Memory B cell (primary cell): ENCODE measurements at regions not wholly inside any gene's neighbourhood (a gene's known extent, or its start where the extent isn't known, plus 50 kb on each side); places are given as distances from the start of the nearest gene placed in this dataset.

Experiments used
- ATAC-seq: fragments of 150-1000 bp; cut with Tn5 transposase; 2 replicates; pipeline ENCODE4 v1.10.0; 2021; ENCODE audit warnings: low read depth, mild to moderate bottlenecking, moderate library complexity
- DNase-seq, 2 donors: peaks; one replicate each; pipeline ENCODE4 v3.0.0; 2022; ENCODE audit warnings: low spot score in 2 of 2
- H3K27ac Mint-ChIP-seq: one replicate; pipeline ENCODE4 v1.8.0; 2022; ENCODE audit warnings: mild to moderate bottlenecking, moderate library complexity, mixed read lengths
- H3K27me3 Mint-ChIP-seq: one replicate; pipeline ENCODE4 v1.8.0; 2022; ENCODE audit warnings: mixed read lengths
- H3K36me3 Mint-ChIP-seq: one replicate; pipeline ENCODE4 v1.8.0; 2022; ENCODE audit warnings: mild to moderate bottlenecking, mixed read lengths
- H3K4me1 Mint-ChIP-seq: one replicate; pipeline ENCODE4 v1.8.0; 2022; ENCODE audit warnings: mixed read lengths
- H3K4me3 Mint-ChIP-seq: one replicate; pipeline ENCODE4 v1.8.0; 2022; ENCODE audit warnings: mild to moderate bottlenecking, moderate library complexity, mixed read lengths
- H3K9me3 Mint-ChIP-seq: one replicate; pipeline ENCODE4 v1.8.0; 2022; ENCODE audit warnings: mixed read lengths

DNA sequence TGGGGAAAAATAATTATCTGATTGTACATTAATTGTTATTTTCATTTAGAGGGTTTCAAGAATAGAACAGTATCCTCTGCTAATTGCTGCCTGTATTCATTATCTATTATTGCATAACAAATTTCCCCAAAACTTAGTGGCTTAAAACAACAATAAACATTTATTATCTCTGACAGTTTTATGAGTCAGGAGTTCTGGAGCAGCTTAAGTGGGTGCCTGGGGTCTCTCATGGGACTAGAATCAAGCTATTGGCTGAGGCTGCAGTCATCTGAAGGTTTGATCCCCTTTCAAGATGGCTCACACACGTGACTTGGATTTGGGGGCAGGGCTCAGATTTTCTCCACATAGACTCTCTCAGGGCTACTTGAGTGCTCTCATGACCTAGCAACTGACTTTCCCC lies 98.1 kb upstream of the JADE1 start:
- peaks cover 7% of the 10 kb centered on the region for H3K27me3 Mint-ChIP-seq
- no peaks in the 10 kb centered on the region for H3K9me3 Mint-ChIP-seq
- no peak for DNase-seq
- no peaks in the 10 kb centered on the region for H3K36me3 Mint-ChIP-seq
- no peak overlapping the region for H3K27ac Mint-ChIP-seq
- no peak for ATAC-seq
- no peak overlapping the region for H3K4me3 Mint-ChIP-seq
- H3K4me1 Mint-ChIP-seq = peaks cover 4% of the 10 kb centered on the region

DNA sequence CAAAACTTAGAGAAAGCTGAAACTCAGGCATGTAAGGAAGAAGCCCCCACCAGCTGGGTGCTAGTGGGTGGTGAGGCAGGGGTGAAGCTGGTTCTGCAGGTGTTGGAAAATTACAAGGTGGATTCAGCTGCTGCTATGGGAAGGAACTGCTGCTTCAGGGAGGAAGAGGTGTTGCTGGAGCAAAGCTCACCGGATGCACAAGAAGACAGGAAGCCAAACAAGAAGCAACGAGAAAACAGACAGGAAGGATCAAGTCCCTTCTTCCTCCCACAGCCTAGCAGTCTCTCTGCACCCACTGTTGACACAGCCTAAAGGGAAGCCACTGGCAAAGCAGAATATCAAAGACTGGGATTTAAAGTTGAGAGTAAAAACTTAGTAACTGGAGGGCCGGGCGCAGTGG lies 100.2 kb upstream of the JADE1 start:
- no peak overlapping the region for H3K27ac Mint-ChIP-seq
- H3K9me3 Mint-ChIP-seq = no peaks in the 10 kb centered on the region

DNA sequence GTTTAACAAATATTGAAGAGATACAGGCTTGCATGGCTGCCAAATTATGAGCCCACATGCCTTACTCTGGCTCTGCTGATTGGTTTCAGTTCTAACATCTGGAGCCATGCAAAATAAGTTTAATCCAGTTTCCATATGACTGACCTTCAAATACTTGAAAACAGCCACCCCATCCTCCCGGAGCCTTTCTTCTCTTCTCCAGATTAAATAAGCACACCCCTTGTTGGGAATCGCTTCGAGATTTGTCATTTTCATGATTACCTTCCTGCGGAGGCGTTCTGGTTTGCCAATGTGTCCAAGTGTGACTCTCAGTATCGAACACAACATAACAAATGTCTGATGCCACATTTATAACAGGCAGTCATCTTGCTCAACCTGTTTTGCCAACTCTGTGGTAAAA lies 101.6 kb upstream of the JADE1 start:
- Mint-ChIP-seq H3K4me1 (peaks cover 4% of the 10 kb centered on the region), H3K27me3 (peaks cover 6% of the 10 kb centered on the region)

More for the DNA sequence above, 100.2 kb upstream of the JADE1 start:
- peaks cover 3% of the 10 kb centered on the region for H3K27me3 Mint-ChIP-seq
- H3K4me1 Mint-ChIP-seq = peaks cover 4% of the 10 kb centered on the region
- H3K4me3 Mint-ChIP-seq = no peak overlapping the region
- no peaks in the 10 kb centered on the region for H3K36me3 Mint-ChIP-seq
- ATAC-seq (no peak), DNase-seq (no peak)

DNA sequence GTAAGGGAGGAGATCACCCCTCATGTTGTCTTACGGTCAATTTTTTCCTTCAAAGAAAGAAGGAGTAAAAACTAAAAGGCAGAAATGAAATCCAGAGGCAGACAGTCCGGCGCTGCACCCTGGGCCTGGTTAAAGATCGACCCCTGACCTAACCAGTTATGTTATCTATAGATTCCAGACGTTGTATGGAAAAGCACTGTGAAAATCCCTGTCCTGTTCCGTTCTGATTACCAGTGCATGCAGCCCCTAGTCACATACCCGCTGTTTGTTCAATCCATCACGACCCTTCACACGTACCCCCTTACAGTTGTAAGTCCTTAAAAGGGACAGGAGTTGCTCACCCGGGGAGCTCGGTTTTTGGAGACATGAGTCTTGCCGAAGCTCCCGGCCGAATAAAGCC lies 105.6 kb upstream of the JADE1 start:
- DNase-seq (no peak), ATAC-seq (no peak)
- Mint-ChIP-seq H3K9me3 (peaks cover 2% of the 10 kb centered on the region), H3K4me1 (no peaks in the 10 kb centered on the region), H3K27ac (no peak overlapping the region), H3K4me3 (no peak overlapping the region), H3K36me3 (no peaks in the 10 kb centered on the region), H3K27me3 (peaks cover 6% of the 10 kb centered on the region)

More for the DNA sequence above, 101.6 kb upstream of the JADE1 start:
- Mint-ChIP-seq H3K4me3 (no peak overlapping the region), H3K36me3 (no peaks in the 10 kb centered on the region), H3K27ac (no peak overlapping the region), H3K9me3 (peaks cover 2% of the 10 kb centered on the region)
- ATAC-seq (no peak), DNase-seq (no peak)

DNA sequence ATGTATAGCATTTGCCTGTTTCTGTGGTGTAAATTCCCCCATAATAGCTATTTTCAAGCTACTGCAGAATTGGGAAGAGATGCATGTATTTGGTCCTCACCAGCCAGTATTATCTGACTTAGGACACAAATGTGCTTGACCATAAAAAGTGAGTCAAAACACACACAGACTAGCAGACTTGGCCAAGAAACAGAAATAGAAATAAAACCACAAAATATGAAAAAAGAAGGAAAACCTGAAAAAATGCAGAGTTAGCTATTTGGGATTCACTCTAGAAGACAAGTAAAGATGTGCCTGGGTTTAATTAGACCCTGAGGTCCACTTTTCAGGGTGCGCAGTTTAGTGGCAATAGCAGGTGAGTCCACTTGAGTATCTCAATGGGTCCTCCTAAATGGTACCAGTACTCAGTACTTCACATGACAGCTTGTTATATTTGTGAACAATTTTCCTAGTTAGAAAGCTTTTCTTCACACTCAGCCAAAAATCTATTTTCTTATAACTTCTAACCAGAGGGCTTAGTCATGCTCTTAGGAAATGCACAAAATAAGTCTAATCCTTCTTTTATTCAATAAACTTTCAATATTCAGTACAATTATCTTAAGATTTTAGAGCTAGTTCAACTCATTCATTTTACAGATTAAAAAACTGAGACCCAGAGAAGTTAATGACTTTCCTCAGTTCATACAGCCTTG lies 108.7 kb upstream of the JADE1 start:
- H3K27me3 Mint-ChIP-seq = peaks cover 5% of the 10 kb centered on the region
- no peak overlapping the region for H3K27ac Mint-ChIP-seq
- no peaks in the 10 kb centered on the region for H3K4me1 Mint-ChIP-seq
- no peak for ATAC-seq
- H3K4me3 Mint-ChIP-seq = no peak overlapping the region
- DNase-seq = no peak
- H3K36me3 Mint-ChIP-seq = no peaks in the 10 kb centered on the region
- peaks cover 2% of the 10 kb centered on the region for H3K9me3 Mint-ChIP-seq

DNA sequence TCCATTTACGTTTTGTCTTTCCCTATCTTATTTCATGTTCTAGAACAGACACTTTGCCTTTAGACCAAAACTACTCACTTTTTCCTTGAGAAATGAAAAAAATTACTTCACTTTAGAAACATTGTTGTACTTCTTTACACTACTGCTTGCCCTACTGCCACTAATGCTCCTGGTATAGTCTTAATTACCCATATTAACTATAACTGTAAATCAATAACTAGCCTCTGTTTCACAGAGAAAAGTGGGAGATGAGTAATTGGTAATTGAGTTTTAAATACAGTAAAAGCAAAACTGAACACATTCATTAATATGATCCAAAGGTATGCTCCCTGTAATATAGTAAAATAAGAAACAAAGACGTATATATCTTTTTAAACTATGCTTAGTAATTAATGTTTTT lies 111.1 kb upstream of the JADE1 start:
- DNase-seq = no peak
- H3K4me1 Mint-ChIP-seq = no peaks in the 10 kb centered on the region
- peaks cover 1% of the 10 kb centered on the region for H3K9me3 Mint-ChIP-seq
- H3K27me3 Mint-ChIP-seq = no peaks in the 10 kb centered on the region
- no peak for ATAC-seq
- no peaks in the 10 kb centered on the region for H3K36me3 Mint-ChIP-seq
- H3K4me3 Mint-ChIP-seq = no peak overlapping the region
- no peak overlapping the region for H3K27ac Mint-ChIP-seq

DNA sequence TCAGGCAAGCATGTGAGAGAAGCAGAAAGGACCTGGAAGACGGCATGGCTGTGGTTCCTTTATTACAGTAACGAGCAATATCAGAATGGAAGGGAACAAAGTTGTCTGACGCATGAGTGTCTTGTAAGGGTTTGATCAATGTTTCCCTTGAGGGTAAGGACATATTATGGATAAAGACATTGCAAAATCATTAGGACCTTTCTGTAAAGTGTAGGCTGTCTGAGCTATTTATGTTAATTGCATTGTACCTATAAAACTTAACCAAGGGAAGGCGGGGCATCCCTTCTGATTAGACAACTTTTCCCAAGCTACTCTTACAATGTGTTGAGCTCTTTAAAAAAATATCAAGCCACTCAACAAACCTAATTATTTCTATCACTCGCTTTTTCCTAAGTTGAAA lies 112.2 kb upstream of the JADE1 start:
- Mint-ChIP-seq H3K4me1 (no peaks in the 10 kb centered on the region), H3K4me3 (no peak overlapping the region), H3K36me3 (no peaks in the 10 kb centered on the region), H3K27ac (no peak overlapping the region), H3K9me3 (peaks cover 1% of the 10 kb centered on the region), H3K27me3 (no peaks in the 10 kb centered on the region)
- DNase-seq (no peak), ATAC-seq (no peak)

DNA sequence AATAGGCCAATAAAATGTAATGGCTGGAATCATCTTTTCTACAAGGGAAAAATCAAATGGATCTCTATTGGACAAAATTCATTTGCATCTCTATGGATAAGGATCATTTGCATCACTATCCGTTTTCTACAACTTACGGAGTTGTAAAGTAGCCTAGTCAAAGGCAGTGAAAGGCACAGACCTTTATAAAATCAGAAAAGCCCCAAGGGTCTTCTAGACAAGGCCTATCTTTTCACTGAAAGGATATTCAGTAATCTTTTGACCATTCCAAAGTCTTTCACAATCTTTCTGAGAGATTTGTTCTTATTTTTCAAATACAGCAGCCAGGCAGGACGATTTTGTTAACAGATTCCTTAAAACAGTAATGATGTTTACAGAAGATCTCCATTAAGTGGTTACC lies 119.5 kb upstream of the JADE1 start:
- ATAC-seq (no peak), DNase-seq (no peak)
- Mint-ChIP-seq H3K4me1 (no peaks in the 10 kb centered on the region), H3K36me3 (no peaks in the 10 kb centered on the region), H3K27me3 (peaks cover 2% of the 10 kb centered on the region), H3K9me3 (peaks cover 2% of the 10 kb centered on the region), H3K27ac (no peak overlapping the region), H3K4me3 (no peak overlapping the region)

DNA sequence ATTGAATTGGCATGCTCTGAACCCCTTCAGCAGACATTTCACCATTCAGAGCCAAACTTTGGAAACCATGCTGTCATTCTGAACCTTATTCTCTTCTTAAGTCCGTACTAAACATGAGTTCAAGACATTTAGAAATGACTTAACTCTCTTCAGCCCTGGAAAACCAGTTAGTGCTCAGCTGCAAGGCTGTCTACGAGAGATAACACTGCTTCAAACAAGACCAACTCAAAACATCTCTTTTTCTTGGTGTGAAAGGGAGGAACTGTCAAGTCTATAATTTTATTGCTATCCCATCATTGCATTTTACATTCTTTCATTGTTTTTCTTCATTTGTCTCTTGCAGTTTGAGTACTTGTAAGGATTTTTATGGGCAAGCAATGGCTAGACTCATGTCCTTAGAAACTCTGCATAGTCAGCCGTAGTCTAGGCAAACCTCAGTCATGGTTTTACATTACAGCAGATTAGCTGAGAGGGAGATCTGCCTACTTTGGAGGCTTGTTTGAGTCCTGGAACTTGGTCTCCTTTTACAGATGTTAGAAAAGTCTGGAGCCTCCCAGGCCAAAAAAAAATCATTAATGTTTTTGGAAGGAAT lies 120.6 kb upstream of the JADE1 start:
- Mint-ChIP-seq H3K36me3 (no peaks in the 10 kb centered on the region), H3K27ac (no peak overlapping the region), H3K4me1 (no peaks in the 10 kb centered on the region), H3K27me3 (peaks cover 2% of the 10 kb centered on the region), H3K9me3 (peaks cover 1% of the 10 kb centered on the region), H3K4me3 (no peak overlapping the region)
- ATAC-seq (no peak), DNase-seq (no peak)

DNA sequence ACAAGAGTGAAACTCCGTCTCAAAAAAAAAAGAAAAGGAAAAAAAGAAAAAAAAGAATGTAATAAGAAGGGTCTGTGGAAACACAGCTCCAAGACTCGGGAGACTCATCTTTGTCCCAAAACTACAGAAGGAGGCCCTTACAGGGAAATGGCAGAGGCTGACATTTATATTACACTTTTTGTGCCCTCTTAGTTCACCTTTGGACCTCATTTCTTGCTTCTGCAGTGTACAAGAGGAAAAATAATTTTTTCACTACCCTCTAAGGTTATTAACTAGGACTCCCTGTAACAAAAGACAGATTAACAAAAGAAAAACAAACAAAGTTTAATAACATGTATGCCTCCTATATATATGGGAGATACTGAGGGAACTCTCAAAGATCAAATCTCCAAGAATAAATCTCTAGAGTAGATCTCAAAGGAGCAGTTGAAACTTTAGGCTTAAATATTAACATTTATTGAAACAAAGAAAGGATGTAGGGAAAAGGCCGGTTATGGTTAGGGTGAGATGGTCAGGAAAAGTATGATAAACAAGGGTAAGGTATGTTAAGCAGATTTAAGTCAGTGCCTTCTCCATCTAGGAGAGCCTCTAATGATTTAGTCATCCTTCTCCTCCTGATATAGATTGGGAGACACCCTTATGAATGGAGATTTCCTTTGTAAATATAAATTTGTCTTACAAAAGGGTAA lies 121.3 kb upstream of the JADE1 start:
- DNase-seq (no peak), ATAC-seq (no peak)
- Mint-ChIP-seq H3K27ac (no peak overlapping the region), H3K4me1 (peaks cover 5% of the 10 kb centered on the region), H3K9me3 (peaks cover 1% of the 10 kb centered on the region), H3K27me3 (peaks cover 2% of the 10 kb centered on the region), H3K4me3 (no peak overlapping the region), H3K36me3 (no peaks in the 10 kb centered on the region)

DNA sequence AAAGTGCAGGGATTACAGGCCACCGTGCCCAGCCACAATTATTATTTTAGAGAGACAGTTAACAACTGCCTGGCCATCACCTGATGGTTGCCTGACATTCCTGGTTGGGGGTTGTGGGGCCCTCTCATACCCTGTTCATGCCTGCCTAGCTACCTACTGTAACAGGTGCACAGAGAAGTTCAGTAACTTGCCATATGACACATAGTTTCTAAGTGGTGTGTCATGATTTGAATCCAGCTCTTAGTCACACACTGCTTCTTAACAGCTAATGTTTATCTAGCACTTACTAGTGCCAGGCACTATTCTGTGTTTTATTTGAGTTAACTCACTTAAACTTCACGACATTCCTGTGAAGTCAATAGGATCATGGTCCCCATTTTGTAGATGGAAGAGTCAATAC lies 122.7 kb upstream of the JADE1 start:
- no peak for ATAC-seq

DNA sequence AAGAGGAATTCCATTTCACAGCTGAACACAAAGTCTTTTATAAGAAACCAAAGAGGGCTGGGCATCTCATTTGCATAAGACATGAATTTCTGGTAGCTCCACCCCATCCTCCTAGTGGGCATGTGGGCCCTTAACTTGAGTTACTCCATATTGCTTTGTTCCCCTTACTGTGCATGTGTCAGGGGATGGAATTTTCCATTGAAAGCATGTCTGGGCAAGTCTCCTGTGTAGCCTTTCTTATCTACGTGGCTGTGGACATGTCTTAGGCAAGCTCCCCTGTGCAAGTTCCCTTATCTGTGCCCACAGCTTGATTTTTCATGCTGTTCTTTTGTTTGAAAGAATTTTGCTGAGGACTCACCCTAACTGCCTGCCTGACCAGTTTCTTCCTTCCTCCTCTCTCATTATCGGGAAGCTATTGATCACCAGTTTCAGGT lies 123.5 kb upstream of the JADE1 start:
- no peak overlapping the region for H3K4me3 Mint-ChIP-seq
- DNase-seq = no peak
- H3K4me1 Mint-ChIP-seq = peaks cover 10% of the 10 kb centered on the region
- H3K27ac Mint-ChIP-seq = no peak overlapping the region
- H3K27me3 Mint-ChIP-seq = peaks cover 2% of the 10 kb centered on the region
- H3K9me3 Mint-ChIP-seq = peaks cover 1% of the 10 kb centered on the region
- no peak for ATAC-seq
- no peaks in the 10 kb centered on the region for H3K36me3 Mint-ChIP-seq

More for the DNA sequence above, 122.7 kb upstream of the JADE1 start:
- Mint-ChIP-seq H3K9me3 (peaks cover 1% of the 10 kb centered on the region), H3K4me3 (no peak overlapping the region), H3K36me3 (no peaks in the 10 kb centered on the region), H3K27me3 (peaks cover 2% of the 10 kb centered on the region), H3K27ac (no peak overlapping the region), H3K4me1 (peaks cover 10% of the 10 kb centered on the region)
- DNase-seq = no peak

DNA sequence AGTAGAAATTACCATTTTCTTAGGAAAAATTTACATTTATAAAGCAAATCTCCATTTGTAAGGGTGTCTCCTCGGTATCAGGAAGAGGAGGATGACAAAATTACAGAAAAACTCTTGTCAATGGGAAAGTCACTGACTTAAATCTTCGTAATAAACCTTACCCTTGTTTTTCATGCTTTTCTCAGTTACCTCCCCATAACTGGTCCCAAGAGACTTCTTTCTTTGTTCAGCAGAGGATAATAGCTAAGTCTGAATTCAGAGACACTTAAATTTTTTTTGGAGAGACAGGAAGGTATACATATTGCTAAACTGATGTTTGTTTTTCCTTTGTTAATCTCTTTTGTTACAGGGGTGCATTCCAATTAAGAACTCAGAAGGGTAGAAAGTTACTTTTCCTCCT lies 125.5 kb upstream of the JADE1 start:
- no peaks in the 10 kb centered on the region for H3K36me3 Mint-ChIP-seq
- no peak for DNase-seq
- H3K27me3 Mint-ChIP-seq = peaks cover under 1% of the 10 kb centered on the region
- ATAC-seq = no peak
- H3K9me3 Mint-ChIP-seq = peaks cover 1% of the 10 kb centered on the region
- H3K4me1 Mint-ChIP-seq = peaks cover 10% of the 10 kb centered on the region
- H3K4me3 Mint-ChIP-seq = no peak overlapping the region
- no peak overlapping the region for H3K27ac Mint-ChIP-seq

DNA sequence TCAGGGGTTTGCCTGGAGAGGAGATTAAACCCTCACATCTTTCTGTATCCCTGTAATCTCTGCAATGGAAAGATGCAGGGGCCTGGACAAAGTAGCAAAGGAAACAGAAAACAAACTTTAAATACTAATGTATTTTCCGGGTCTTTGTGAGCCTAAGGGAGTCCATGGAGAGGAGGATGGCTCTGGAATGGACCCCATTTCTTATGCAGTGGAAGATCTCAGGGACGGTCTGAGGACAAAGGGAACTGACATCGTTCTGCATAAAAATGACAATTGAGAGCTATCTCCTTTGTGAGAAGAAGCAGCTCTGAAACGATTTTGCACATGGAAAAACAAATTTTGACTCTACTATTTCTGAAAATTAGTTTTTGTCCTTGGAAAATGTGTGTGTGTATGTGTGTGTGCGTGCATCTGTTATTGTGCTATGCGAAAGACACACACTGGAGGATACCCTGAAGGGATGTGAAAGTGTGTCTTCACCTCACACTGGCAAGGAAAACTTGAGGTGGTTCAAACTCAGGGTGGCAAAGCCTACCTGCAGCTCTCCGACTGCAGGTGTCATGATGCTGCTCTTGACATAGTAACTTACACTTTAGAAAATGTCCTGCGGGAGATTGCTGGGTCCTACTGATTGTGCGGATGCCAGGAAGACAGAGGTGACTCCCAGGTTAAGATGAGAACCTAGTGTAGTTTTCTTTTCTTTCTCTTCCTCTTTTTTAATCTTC lies 126.4 kb upstream of the JADE1 start:
- Mint-ChIP-seq H3K9me3 (peaks cover 1% of the 10 kb centered on the region), H3K36me3 (no peaks in the 10 kb centered on the region), H3K27ac (no peak overlapping the region), H3K27me3 (no peaks in the 10 kb centered on the region), H3K4me3 (no peak overlapping the region), H3K4me1 (peaks cover 10% of the 10 kb centered on the region)
- DNase-seq (no peak), ATAC-seq (no peak)
